Peyer's patch (tissue), 4 donors: ENCODE measurements at regions not wholly inside any gene's neighbourhood (a gene's known extent, or its start where the extent isn't known, plus 50 kb on each side); places are given as distances from the start of the nearest gene placed in this dataset.
"Not testable (repeated sequence)": the region's sequence is repeated elsewhere in the genome, so short reads cannot be mapped to it uniquely, and the experiment has no call there.

Experiments used
- DNase-seq, 3 donors: peaks; one replicate each; pipeline ENCODE4 v3.0.0-alpha.2; 2017 to 2019
- H3K27ac ChIP-seq, 4 donors: fragments of 200-600 bp; sonication (generic); one replicate each; pipeline ENCODE4 v1.5.1; 2016 to 2019
- H3K27me3 ChIP-seq, 2 donors: fragments of 200-600 bp; sonication (generic); one replicate each; pipeline ENCODE4 v1.5.1; 2019
- H3K36me3 ChIP-seq, 3 donors: fragments of 200-600 bp; sonication (generic); one replicate each; pipeline ENCODE4 v1.5.1; 2016 to 2019
- H3K4me1 ChIP-seq, 4 donors: fragments of 200-600 bp; sonication (generic); one replicate each; pipeline ENCODE4 v1.5.1; 2016 to 2019
- H3K4me3 ChIP-seq, 4 donors: fragments of 200-600 bp; sonication (generic); 1 replicate in 3 of 4; 2 replicates in 1 of 4; pipeline ENCODE4 v1.5.1; 2016 to 2019; ENCODE audit warnings: mild to moderate bottlenecking in 1 of 4
- H3K9me3 ChIP-seq, 4 donors: fragments of 200-600 bp; sonication (generic); one replicate each; pipeline ENCODE4 v1.5.1; 2016 to 2019; ENCODE audit warnings: mild to moderate bottlenecking in 1 of 4
- POLR2A ChIP-seq, 2 donors: fragments of 450-650 bp; IDR thresholded peaks; one replicate each; pipeline ENCODE4 v1.5.1; 2017; ENCODE audit warnings: antibody characterized with exemption in 2 of 2, mild to moderate bottlenecking in 2 of 2, moderate library complexity in 2 of 2
- TF ChIP-seq, protein P1 (sequence below), 6 experiments: fragments of 450-650 bp in 4 of 6; fragments of 200-600 bp in 2 of 6; sonication (generic) in 1 of 6; IDR thresholded peaks; one replicate each; pipeline ENCODE4 v1.5.1; 2017 to 2019; ENCODE audit warnings: antibody characterized with exemption in 6 of 6, mild to moderate bottlenecking in 3 of 6, moderate library complexity in 1 of 6

DNA sequence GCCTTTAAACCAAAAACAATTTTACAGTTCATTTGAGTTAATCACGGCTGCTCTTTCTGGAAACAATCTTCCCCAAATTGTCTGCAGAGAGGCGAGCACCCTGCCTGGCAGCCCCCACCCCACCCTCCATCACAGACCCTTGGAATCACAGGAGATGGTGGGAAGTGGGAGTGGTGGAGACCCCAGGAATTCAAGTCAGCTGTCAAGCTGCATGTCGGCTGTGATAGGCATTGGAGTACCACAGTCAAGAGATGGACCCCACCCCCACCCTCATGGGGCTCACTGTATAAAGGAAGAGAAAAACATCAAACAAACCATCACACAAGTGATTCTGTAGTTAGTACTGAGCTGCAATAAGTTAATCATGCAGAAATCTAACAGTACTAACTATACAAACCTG lies 360.4 kb downstream of the MATN1 start:
- Histone ChIP-seq H3K27ac (no peak overlapping the region), H3K27me3 (no peaks in the 10 kb centered on the region), H3K4me3 (no peak overlapping the region), H3K9me3 (no peaks in the 10 kb centered on the region), H3K36me3 (no peaks in the 10 kb centered on the region), H3K4me1 (no peaks in the 10 kb centered on the region)
- TF ChIP-seq, protein P1, sequence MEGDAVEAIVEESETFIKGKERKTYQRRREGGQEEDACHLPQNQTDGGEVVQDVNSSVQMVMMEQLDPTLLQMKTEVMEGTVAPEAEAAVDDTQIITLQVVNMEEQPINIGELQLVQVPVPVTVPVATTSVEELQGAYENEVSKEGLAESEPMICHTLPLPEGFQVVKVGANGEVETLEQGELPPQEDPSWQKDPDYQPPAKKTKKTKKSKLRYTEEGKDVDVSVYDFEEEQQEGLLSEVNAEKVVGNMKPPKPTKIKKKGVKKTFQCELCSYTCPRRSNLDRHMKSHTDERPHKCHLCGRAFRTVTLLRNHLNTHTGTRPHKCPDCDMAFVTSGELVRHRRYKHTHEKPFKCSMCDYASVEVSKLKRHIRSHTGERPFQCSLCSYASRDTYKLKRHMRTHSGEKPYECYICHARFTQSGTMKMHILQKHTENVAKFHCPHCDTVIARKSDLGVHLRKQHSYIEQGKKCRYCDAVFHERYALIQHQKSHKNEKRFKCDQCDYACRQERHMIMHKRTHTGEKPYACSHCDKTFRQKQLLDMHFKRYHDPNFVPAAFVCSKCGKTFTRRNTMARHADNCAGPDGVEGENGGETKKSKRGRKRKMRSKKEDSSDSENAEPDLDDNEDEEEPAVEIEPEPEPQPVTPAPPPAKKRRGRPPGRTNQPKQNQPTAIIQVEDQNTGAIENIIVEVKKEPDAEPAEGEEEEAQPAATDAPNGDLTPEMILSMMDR (IDR thresholded peaks at IDR 0.05): no peak
- TF ChIP-seq POLR2A (IDR thresholded peaks at IDR 0.05): no peak
- no peak for DNase-seq

DNA sequence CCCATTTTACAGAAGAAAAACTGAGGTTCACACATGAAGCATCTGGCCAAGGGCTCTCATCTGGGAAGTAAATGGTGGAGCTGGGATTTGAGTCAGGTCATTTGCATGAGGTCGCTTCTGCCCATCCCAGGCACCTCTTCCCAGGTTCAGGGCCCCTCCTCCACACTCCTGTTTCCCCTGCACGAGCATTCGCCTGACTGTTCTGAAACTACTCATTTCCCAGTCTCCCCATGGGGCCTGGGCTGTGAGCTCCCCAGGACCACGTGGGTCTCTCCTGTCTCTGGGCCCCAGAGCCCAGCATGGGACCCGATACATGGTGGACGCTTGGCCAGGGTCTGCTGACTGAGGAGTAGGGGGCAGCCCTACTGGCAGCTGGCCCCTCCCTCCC lies 360.8 kb downstream of the MATN1 start:
- Histone ChIP-seq H3K4me1 (no peaks in the 10 kb centered on the region), H3K27me3 (no peaks in the 10 kb centered on the region), H3K36me3 (no peaks in the 10 kb centered on the region), H3K4me3 (no peak overlapping the region), H3K9me3 (no peaks in the 10 kb centered on the region), H3K27ac (no peak overlapping the region)
- TF ChIP-seq, protein P1 (IDR thresholded peaks at IDR 0.05): no peak
- no peak for TF ChIP-seq POLR2A (IDR thresholded peaks at IDR 0.05)
- DNase-seq: no peak

DNA sequence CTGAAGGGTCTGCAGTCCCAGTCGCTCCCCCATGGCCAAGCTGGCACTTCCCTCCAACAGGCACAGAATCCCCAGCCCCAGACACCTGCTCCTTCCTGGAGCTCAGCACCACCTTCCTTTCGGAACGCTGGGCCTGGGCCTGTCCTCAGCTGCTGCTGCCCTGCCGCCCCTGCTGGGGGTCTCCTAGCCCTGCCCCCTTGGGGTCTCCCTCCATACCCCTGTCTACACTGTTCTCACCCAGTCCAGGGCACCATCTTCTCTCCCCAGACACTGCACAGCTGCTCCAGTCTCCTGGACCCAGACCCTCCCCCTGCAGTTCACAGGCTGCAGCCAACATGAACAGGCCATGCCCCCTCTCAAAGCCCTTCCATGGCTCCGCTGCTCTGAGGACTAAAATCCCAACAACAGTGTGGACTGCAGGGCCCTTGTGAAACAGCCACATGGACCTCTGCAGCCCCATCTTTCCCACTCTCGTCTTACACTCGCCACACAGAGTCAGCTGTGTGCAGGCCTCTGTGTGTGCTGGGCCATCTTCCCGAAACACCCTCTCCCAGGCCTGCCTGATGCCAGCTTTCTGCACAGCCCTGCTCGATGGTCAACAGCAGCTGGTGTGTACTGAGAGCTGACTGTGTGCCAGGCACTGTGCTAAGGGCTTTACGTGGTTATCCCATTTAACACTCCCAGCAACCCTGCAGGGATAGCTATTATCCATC lies 361.3 kb downstream of the MATN1 start:
- H3K4me3 ChIP-seq, DNase-seq, H3K27ac ChIP-seq, H3K4me1 ChIP-seq, H3K27me3 ChIP-seq, H3K9me3 ChIP-seq, H3K36me3 ChIP-seq: not testable (repeated sequence)

DNA sequence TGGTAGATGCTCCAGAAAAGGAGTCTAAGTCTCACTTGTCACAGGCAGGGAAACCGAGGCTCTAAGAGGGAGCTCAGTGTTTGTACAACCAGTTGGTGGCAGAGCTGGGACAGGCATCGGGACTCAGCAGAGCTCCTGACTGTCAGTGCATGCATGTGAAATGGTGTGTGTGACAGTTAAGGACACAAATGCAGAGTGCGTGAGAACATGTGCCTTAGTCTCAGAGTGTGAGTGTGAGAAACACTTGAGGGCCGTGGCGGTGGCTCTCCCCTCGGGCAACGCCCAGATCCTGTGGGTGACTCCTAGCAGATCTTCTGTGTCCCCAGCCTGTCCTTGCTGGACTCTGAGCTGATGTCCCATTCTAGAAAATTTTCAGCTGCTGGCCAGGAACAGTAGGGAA lies 362.6 kb downstream of the MATN1 start:
- no peak for DNase-seq
- TF ChIP-seq POLR2A (IDR thresholded peaks at IDR 0.05): no peak
- TF ChIP-seq, protein P1 (IDR thresholded peaks at IDR 0.05): no peak
- Histone ChIP-seq H3K27me3 (no peaks in the 10 kb centered on the region), H3K4me1 (no peaks in the 10 kb centered on the region), H3K27ac (no peak overlapping the region), H3K9me3 (no peaks in the 10 kb centered on the region), H3K36me3 (no peaks in the 10 kb centered on the region), H3K4me3 (no peak overlapping the region)

DNA sequence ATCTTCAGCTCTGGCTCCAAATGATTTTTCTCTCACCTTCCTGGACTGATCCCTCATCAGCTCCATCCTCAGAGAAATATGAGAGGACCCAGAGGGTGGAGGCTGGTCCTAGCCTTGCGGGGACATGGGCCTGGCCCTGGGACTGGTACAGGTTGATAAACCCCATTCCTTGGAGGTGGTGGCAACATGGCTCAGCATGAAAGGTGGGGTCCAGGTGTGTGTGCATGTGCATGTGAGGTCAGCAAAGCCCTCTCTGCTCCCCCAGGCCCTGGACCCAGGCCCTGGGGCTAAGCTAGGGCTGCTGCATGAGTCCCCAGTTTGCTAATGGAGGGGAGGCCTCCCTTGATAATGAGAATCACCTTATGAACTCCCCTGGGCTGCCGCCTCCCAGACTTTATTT lies 363.1 kb downstream of the MATN1 start:
- Histone ChIP-seq H3K4me1 (no peaks in the 10 kb centered on the region), H3K36me3 (no peaks in the 10 kb centered on the region), H3K27ac (no peak overlapping the region), H3K27me3 (no peaks in the 10 kb centered on the region), H3K9me3 (no peaks in the 10 kb centered on the region), H3K4me3 (no peak overlapping the region)
- no peak for DNase-seq
- TF ChIP-seq, protein P1 (IDR thresholded peaks at IDR 0.05): no peak
- TF ChIP-seq POLR2A (IDR thresholded peaks at IDR 0.05): no peak

DNA sequence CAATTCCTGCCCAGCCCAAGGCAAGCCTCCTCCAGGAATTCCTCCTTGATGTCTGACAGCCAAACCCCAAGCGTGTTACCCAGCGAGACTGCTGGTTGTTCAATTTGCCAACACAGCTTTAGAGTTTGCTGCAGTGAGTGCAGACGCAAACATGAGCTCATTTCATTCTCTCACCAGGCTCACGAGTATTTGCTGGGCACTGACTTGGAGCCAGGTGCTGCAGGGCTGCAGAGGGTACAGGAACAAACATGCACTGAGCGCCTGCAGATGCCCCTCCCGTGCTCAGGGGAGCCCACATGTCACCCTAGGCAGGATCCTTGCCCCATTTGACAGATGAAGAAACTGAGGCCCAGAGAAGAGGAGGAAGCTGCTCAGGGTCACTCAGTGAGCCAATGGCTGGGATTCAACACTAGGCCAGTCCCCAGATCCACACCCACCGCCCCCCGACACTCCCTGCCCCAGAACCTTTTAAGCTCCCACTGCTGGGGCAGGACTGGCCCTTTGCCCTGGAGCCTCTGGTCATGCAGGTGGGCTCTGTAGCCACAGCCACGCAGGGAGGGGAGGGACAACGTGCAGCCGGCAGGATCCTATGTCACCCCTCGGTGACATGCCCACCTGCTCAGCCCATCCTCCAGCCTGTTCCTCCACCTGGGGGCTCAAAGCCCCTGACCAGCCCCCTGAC lies 363.7 kb downstream of the MATN1 start:
- no peak overlapping the region for H3K4me3 ChIP-seq
- TF ChIP-seq POLR2A (IDR thresholded peaks at IDR 0.05): no peak
- TF ChIP-seq, protein P1 (IDR thresholded peaks at IDR 0.05): no peak
- no peaks in the 10 kb centered on the region for H3K9me3 ChIP-seq
- H3K27me3 ChIP-seq: no peaks in the 10 kb centered on the region
- no peak overlapping the region for H3K27ac ChIP-seq
- H3K36me3 ChIP-seq: no peaks in the 10 kb centered on the region
- H3K4me1 ChIP-seq: no peaks in the 10 kb centered on the region
- no peak for DNase-seq
